ENCODE measurements at regions not wholly inside any gene's neighbourhood (a gene's known extent, or its start where the extent isn't known, plus 50 kb on each side); places are given as distances from the start of the nearest gene placed in this dataset.

- TF ChIP-seq CTCF (IDR thresholded peaks at IDR 0.05) (no peak), POLR2A (IDR thresholded peaks at IDR 0.05) (no peak)
Measured at GRCh38 chr9:24342457-24342856, 203.2 kb downstream of the IZUMO3 start.
